ENCODE measurements at regions not wholly inside any gene's neighbourhood (a gene's known extent, or its start where the extent isn't known, plus 50 kb on each side); places are given as distances from the start of the nearest gene placed in this dataset.

DNA sequence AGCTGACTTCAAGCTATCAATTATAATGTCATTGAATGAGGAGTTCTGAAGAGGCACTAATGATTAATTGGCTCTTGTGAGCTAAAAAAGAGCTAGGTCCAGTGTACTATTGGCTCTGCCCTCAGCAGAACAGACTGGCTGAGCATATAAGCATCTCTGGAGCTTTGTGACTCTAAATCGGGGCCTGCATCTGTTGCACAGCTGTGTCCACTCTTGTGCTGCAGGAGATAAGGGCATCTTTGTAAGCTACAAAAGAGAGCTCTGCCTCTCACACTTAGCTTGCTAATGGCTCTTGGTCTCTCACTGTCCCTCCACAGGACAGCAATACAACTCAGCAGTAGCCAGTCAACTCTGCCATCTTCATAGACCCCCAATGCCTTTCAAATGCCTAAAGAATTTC lies 61.5 kb upstream of the L3MBTL4 start:
- TF ChIP-seq CTCF (conservative IDR thresholded peaks at IDR 0.05; ENCODE audit: low read length) (no peak), EZH2phosphoT487 (IDR thresholded peaks at IDR 0.05; ENCODE audit: borderline replicate concordance) (no peak)

All from Loucy (cell line).